ENCODE measurements at regions not wholly inside any gene's neighbourhood (a gene's known extent, or its start where the extent isn't known, plus 50 kb on each side); places are given as distances from the start of the nearest gene placed in this dataset.

- DNase-seq (ENCODE audit: low read depth in 3 of 3, low spot score in 2 of 3) = no peak
Observed at GRCh38 chr7:53697913-53698312, 662.5 kb downstream of the POM121L12 start.

- no peak for DNase-seq (ENCODE audit: low read depth in 3 of 3, low spot score in 2 of 3)
Observed at GRCh38 chr7:53699215-53699837, 663.9 kb downstream of the POM121L12 start.

GRCh38 chr7:53719122-53719521, 683.7 kb downstream of the POM121L12 start:
- DNase-seq (ENCODE audit: low read depth in 3 of 3, low spot score in 2 of 3) = no peak

- DNase-seq (ENCODE audit: low read depth in 3 of 3, low spot score in 2 of 3) = no peak
Observed at GRCh38 chr7:53740971-53741370, 705.5 kb downstream of the POM121L12 start.

GRCh38 chr7:53743697-53744402, 708.4 kb downstream of the POM121L12 start:
- no peak for DNase-seq (ENCODE audit: low read depth in 3 of 3, low spot score in 2 of 3)

- DNase-seq (ENCODE audit: low read depth in 3 of 3, low spot score in 2 of 3) = no peak
Observed at GRCh38 chr7:53744403-53744760, 708.9 kb downstream of the POM121L12 start.

- DNase-seq (ENCODE audit: low read depth in 3 of 3, low spot score in 2 of 3) = no peak
Observed at GRCh38 chr7:53756946-53757345, 721.5 kb downstream of the POM121L12 start.

- DNase-seq (ENCODE audit: low read depth in 3 of 3, low spot score in 2 of 3) = no peak
Observed at GRCh38 chr7:53768186-53768585, 732.8 kb downstream of the POM121L12 start.

GRCh38 chr7:53771701-53772100, 736.3 kb downstream of the POM121L12 start:
- no peak for DNase-seq (ENCODE audit: low read depth in 3 of 3, low spot score in 2 of 3)

GRCh38 chr7:53776323-53776722, 740.9 kb downstream of the POM121L12 start:
- no peak for DNase-seq (ENCODE audit: low read depth in 3 of 3, low spot score in 2 of 3)

- no peak for DNase-seq (ENCODE audit: low read depth in 3 of 3, low spot score in 2 of 3)
Observed at GRCh38 chr7:53789741-53790140, 752.4 kb upstream of the VSTM2A start.

- DNase-seq (ENCODE audit: low read depth in 3 of 3, low spot score in 2 of 3) = no peak
Observed at GRCh38 chr7:53794816-53795215, 747.4 kb upstream of the VSTM2A start.

- no peak for DNase-seq (ENCODE audit: low read depth in 3 of 3, low spot score in 2 of 3)
Observed at GRCh38 chr7:53800746-53801145, 741.4 kb upstream of the VSTM2A start.

- no peak for DNase-seq (ENCODE audit: low read depth in 3 of 3, low spot score in 2 of 3)
Observed at GRCh38 chr7:53806119-53806518, 736.1 kb upstream of the VSTM2A start.

- DNase-seq (ENCODE audit: low read depth in 3 of 3, low spot score in 2 of 3) = no peak
Observed at GRCh38 chr7:53811555-53812079, 730.6 kb upstream of the VSTM2A start.

GRCh38 chr7:53812135-53812534, 730.0 kb upstream of the VSTM2A start:
- DNase-seq (ENCODE audit: low read depth in 3 of 3, low spot score in 2 of 3) = no peak

GRCh38 chr7:53835301-53835700, 706.9 kb upstream of the VSTM2A start:
- no peak for DNase-seq (ENCODE audit: low read depth in 3 of 3, low spot score in 2 of 3)

- no peak for DNase-seq (ENCODE audit: low read depth in 3 of 3, low spot score in 2 of 3)
Observed at GRCh38 chr7:53877688-53878087, 664.5 kb upstream of the VSTM2A start.

- no peak for DNase-seq (ENCODE audit: low read depth in 3 of 3, low spot score in 2 of 3)
Observed at GRCh38 chr7:53900856-53901528, 641.2 kb upstream of the VSTM2A start.

- DNase-seq (ENCODE audit: low read depth in 3 of 3, low spot score in 2 of 3) = no peak
Observed at GRCh38 chr7:53904355-53904754, 637.8 kb upstream of the VSTM2A start.

- DNase-seq (ENCODE audit: low read depth in 3 of 3, low spot score in 2 of 3) = no peak
Observed at GRCh38 chr7:53917637-53918036, 624.5 kb upstream of the VSTM2A start.

- no peak for DNase-seq (ENCODE audit: low read depth in 3 of 3, low spot score in 2 of 3)
Observed at GRCh38 chr7:53920011-53920410, 622.2 kb upstream of the VSTM2A start.
